H1 (cell line): ENCODE measurements at regions not wholly inside any gene's neighbourhood (a gene's known extent, or its start where the extent isn't known, plus 50 kb on each side); places are given as distances from the start of the nearest gene placed in this dataset.

Experiments used
- BACH1 ChIP-seq: IDR thresholded peaks from 2 replicates; pipeline ENCODE4 v1.6.1; 2012; ENCODE audit warnings: low read length, improper control_type of control experiment
- EZH2 ChIP-seq: fragments of 200-600 bp; sonication (generic); IDR thresholded peaks from 2 replicates; pipeline ENCODE4 v1.7.1; 2012; ENCODE audit warnings: low read depth, mild to moderate bottlenecking, moderate library complexity, low read length, inconsistent platforms; ENCODE audit not compliant: severe bottlenecking
- SRF ChIP-seq: IDR thresholded peaks from 2 replicates; pipeline ENCODE4 v1.6.1; 2011; ENCODE audit warnings: mild to moderate bottlenecking, low read depth, low read length, moderate library complexity
- TF ChIP-seq, protein P1 (sequence below), 3 experiments: IDR thresholded peaks; 1 replicate in 2 of 3; 2 replicates in 1 of 3; pipeline versions ENCODE4 v1.5.1 to v1.6.1; 2011; ENCODE audit warnings: low read length in 3 of 3, mild to moderate bottlenecking in 3 of 3, inconsistent platforms in 2 of 3, low read depth in 1 of 3, moderate library complexity in 1 of 3; ENCODE audit not compliant: insufficient read depth in 1 of 3; ENCODE audit errors: control extremely low read depth in 1 of 3
- TF ChIP-seq, protein P2 (sequence below): IDR thresholded peaks from 2 replicates; pipeline ENCODE4 v1.6.1; 2011; ENCODE audit warnings: low read length, improper control_type of control experiment

DNA sequence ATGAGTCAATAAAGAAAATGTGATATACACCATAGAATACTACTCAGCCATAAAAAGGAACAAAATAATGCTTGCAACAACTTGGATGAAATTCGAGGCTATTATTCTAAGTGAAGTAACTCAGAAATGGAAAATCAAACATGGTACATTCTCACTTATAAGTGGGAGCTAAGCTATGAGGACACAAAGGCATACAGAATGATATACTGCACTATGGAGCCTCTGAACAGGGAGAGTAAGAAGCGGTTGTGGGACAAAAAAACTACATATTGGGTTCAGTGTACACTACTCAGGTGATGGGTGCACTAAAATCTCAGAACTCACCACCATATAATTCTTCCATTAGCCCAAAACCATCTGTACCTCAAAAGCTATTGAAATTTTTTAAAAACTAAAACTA, 68.8 kb upstream of the AKAP13 start (continued):
- no peak for TF ChIP-seq SRF
- no peak for TF ChIP-seq EZH2
- TF ChIP-seq, protein P1, sequence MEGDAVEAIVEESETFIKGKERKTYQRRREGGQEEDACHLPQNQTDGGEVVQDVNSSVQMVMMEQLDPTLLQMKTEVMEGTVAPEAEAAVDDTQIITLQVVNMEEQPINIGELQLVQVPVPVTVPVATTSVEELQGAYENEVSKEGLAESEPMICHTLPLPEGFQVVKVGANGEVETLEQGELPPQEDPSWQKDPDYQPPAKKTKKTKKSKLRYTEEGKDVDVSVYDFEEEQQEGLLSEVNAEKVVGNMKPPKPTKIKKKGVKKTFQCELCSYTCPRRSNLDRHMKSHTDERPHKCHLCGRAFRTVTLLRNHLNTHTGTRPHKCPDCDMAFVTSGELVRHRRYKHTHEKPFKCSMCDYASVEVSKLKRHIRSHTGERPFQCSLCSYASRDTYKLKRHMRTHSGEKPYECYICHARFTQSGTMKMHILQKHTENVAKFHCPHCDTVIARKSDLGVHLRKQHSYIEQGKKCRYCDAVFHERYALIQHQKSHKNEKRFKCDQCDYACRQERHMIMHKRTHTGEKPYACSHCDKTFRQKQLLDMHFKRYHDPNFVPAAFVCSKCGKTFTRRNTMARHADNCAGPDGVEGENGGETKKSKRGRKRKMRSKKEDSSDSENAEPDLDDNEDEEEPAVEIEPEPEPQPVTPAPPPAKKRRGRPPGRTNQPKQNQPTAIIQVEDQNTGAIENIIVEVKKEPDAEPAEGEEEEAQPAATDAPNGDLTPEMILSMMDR (IDR thresholded peaks at IDR 0.05; ENCODE audit: control extremely low read depth in 1 of 3, insufficient read depth in 1 of 3, low read depth in 1 of 3, low read length in 3 of 3), result no peak
- TF ChIP-seq, protein P2, sequence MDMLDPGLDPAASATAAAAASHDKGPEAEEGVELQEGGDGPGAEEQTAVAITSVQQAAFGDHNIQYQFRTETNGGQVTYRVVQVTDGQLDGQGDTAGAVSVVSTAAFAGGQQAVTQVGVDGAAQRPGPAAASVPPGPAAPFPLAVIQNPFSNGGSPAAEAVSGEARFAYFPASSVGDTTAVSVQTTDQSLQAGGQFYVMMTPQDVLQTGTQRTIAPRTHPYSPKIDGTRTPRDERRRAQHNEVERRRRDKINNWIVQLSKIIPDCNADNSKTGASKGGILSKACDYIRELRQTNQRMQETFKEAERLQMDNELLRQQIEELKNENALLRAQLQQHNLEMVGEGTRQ, result no peak
- TF ChIP-seq BACH1, result no peak
